ENCODE measurements at regions not wholly inside any gene's neighbourhood (a gene's known extent, or its start where the extent isn't known, plus 50 kb on each side); places are given as distances from the start of the nearest gene placed in this dataset.

DNA sequence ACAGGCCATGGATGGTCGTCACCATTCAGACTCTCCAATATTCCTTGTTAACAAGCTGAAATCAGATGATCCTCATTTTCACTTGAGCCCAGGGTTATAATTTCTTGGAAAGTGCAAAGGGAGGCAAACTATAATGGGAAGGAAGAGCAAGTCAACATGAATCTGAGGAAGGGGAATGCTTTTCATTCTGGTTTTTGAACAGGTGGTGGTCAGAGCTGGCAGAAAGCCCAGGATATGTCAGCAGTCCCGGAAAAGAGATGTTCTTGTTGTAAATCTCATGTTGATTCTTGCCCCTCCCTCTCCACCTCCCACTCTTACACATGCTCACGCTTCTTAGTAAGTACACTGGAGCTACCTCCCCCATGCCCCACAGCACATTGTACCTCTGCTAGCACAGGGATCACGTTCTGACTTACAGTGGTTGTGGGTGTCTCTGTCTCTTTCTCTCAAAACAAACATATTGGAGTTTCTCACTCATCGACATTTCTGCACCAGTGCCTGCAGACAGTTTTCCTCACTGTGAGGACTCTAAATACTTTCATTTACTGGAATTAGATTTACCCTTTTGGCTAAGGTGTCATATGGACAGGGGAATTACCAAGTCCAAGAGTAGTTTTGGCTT is 77.6 kb downstream of the XCL2 start:
- TF ChIP-seq, protein P1, sequence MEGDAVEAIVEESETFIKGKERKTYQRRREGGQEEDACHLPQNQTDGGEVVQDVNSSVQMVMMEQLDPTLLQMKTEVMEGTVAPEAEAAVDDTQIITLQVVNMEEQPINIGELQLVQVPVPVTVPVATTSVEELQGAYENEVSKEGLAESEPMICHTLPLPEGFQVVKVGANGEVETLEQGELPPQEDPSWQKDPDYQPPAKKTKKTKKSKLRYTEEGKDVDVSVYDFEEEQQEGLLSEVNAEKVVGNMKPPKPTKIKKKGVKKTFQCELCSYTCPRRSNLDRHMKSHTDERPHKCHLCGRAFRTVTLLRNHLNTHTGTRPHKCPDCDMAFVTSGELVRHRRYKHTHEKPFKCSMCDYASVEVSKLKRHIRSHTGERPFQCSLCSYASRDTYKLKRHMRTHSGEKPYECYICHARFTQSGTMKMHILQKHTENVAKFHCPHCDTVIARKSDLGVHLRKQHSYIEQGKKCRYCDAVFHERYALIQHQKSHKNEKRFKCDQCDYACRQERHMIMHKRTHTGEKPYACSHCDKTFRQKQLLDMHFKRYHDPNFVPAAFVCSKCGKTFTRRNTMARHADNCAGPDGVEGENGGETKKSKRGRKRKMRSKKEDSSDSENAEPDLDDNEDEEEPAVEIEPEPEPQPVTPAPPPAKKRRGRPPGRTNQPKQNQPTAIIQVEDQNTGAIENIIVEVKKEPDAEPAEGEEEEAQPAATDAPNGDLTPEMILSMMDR (conservative IDR thresholded peaks at IDR 0.05; ENCODE audit: low read depth, low read length), result no peak
- no peak for TF ChIP-seq EZH2 (IDR thresholded peaks at IDR 0.05; ENCODE audit: borderline replicate concordance, low read depth, low read length, poor library complexity, severe bottlenecking)

Data from A673 (cell line).